HEK293 (cell line): ENCODE measurements at regions not wholly inside any gene's neighbourhood (a gene's known extent, or its start where the extent isn't known, plus 50 kb on each side); places are given as distances from the start of the nearest gene placed in this dataset.
A peak's percentile ranks its signal among the peaks of the same experiment; 100 is the strongest.

Experiments used
- CTCF ChIA-PET: fragments of 350-600 bp; formaldehyde crosslinking; extraction: SDS; loops from one replicate; lab custom pipeline; 2021; ENCODE audit warnings: antibody characterized with exemption; lab: Yijun Ruan, JAX
- POLR2A ChIA-PET: fragments of 300-600 bp; formaldehyde crosslinking; extraction: SDS; loops from one replicate; lab custom pipeline; 2020; ENCODE audit warnings: antibody characterized with exemption, inconsistent platforms; lab: Yijun Ruan, JAX
- H3K27ac ChIP-seq: fragments of 200-500 bp; sonication (Bioruptor generic); 2 replicates; pipeline ENCODE4 v1.5.1; 2014; ENCODE audit warnings: low read depth, low read length, control low read depth, inconsistent platforms; ENCODE audit errors: extremely low read depth
- H3K36me3 ChIP-seq, 2 experiments: fragments of 200-500 bp in 1 of 2; sonication (Bioruptor generic) in 1 of 2; 1 replicate in 1 of 2; 2 replicates in 1 of 2; pipeline ENCODE4 v1.5.1; 2014 to 2017; ENCODE audit warnings: inconsistent platforms in 2 of 2, low read length in 2 of 2; ENCODE audit not compliant: control insufficient read depth in 2 of 2, insufficient read depth in 1 of 2
- H3K4me1 ChIP-seq: fragments of 200-500 bp; sonication (Bioruptor generic); 2 replicates; pipeline ENCODE4 v1.5.1; 2014; ENCODE audit warnings: mild to moderate bottlenecking, low read length, inconsistent platforms; ENCODE audit not compliant: control insufficient read depth, insufficient read depth
- H3K4me3 ChIP-seq: 2 replicates; pipeline ENCODE4 v1.5.1; 2011; ENCODE audit warnings: low read depth, mild to moderate bottlenecking, control low read depth, low read length, moderate library complexity
- H3K9me3 ChIP-seq: fragments of 200-500 bp; sonication (Bioruptor generic); 2 replicates; pipeline ENCODE4 v1.5.1; 2014; ENCODE audit warnings: low read depth, low read length, inconsistent platforms; ENCODE audit not compliant: control insufficient read depth, insufficient read depth
- BCL11B ChIP-seq: fragments of 450-650 bp; formaldehyde crosslinking; IDR thresholded peaks from 2 replicates; pipeline ENCODE4 v1.5.1; 2016; ENCODE audit warnings: low read depth, missing biosample characterization, missing genetic modification characterization
- FEZF1 ChIP-seq: fragments of 450-650 bp; formaldehyde crosslinking; IDR thresholded peaks from 2 replicates; pipeline ENCODE4 v1.5.1; 2016; ENCODE audit warnings: missing biosample characterization, missing genetic modification characterization
- RBAK ChIP-seq: fragments of 450-650 bp; formaldehyde crosslinking; IDR thresholded peaks from 2 replicates; pipeline ENCODE4 v1.5.1; 2016; ENCODE audit warnings: missing biosample characterization, missing genetic modification characterization
- SCRT2 ChIP-seq: fragments of 450-650 bp; formaldehyde crosslinking; IDR thresholded peaks from 2 replicates; pipeline ENCODE4 v1.5.1; 2016; ENCODE audit warnings: missing biosample characterization, missing genetic modification characterization
- YY1 ChIP-seq: fragments of 450-650 bp; formaldehyde crosslinking; IDR thresholded peaks from 2 replicates; pipeline ENCODE4 v1.5.1; 2018; ENCODE audit warnings: missing biosample characterization, missing genetic modification characterization
- ZNF112 ChIP-seq: fragments of 450-650 bp; formaldehyde crosslinking; IDR thresholded peaks from 2 replicates; pipeline ENCODE4 v1.5.0; 2017; ENCODE audit warnings: missing biosample characterization, missing genetic modification characterization
- ZNF121 ChIP-seq: fragments of 450-650 bp; formaldehyde crosslinking; IDR thresholded peaks from 2 replicates; pipeline ENCODE4 v1.5.1; 2016; ENCODE audit warnings: missing biosample characterization, missing genetic modification characterization
- ZNF2 ChIP-seq: fragments of 450-650 bp; formaldehyde crosslinking; IDR thresholded peaks from 2 replicates; pipeline ENCODE4 v1.5.1; 2016; ENCODE audit warnings: missing biosample characterization, missing genetic modification characterization
- ZNF311 ChIP-seq: fragments of 450-650 bp; formaldehyde crosslinking; IDR thresholded peaks from 2 replicates; pipeline ENCODE4 v1.5.1; 2017; ENCODE audit warnings: missing biosample characterization, missing genetic modification characterization, borderline replicate concordance
- ZNF433 ChIP-seq: fragments of 450-650 bp; formaldehyde crosslinking; IDR thresholded peaks from 2 replicates; pipeline ENCODE4 v1.5.1; 2016; ENCODE audit warnings: missing biosample characterization, missing genetic modification characterization, low read depth
- ZNF518A ChIP-seq: fragments of 450-650 bp; formaldehyde crosslinking; conservative IDR thresholded peaks from 2 replicates; pipeline ENCODE4 v1.5.1; 2016; ENCODE audit warnings: low read depth, missing biosample characterization, missing genetic modification characterization
- ZNF558 ChIP-seq: fragments of 450-650 bp; formaldehyde crosslinking; IDR thresholded peaks from 2 replicates; pipeline ENCODE4 v1.5.1; 2016; ENCODE audit warnings: missing biosample characterization, missing genetic modification characterization
- ZNF621 ChIP-seq: fragments of 450-650 bp; formaldehyde crosslinking; IDR thresholded peaks from 2 replicates; pipeline ENCODE4 v1.5.1; 2017; ENCODE audit warnings: missing biosample characterization, missing genetic modification characterization
- ZNF629 ChIP-seq: fragments of 450-650 bp; formaldehyde crosslinking; IDR thresholded peaks from 2 replicates; pipeline ENCODE4 v1.5.1; 2017; ENCODE audit warnings: missing biosample characterization, missing genetic modification characterization
- ZNF654 ChIP-seq: fragments of 450-650 bp; formaldehyde crosslinking; IDR thresholded peaks from 2 replicates; pipeline ENCODE4 v1.5.1; 2016; ENCODE audit warnings: low read depth, missing biosample characterization, missing genetic modification characterization
- ZNF843 ChIP-seq: fragments of 450-650 bp; formaldehyde crosslinking; IDR thresholded peaks from 2 replicates; pipeline ENCODE4 v1.5.1; 2016; ENCODE audit warnings: missing biosample characterization, missing genetic modification characterization
- ZSCAN23 ChIP-seq: fragments of 450-650 bp; formaldehyde crosslinking; IDR thresholded peaks from 2 replicates; pipeline ENCODE4 v1.5.1; 2016; ENCODE audit warnings: missing biosample characterization, missing genetic modification characterization
- ZSCAN30 ChIP-seq: fragments of 450-650 bp; IDR thresholded peaks from 2 replicates; pipeline ENCODE4 v1.5.1; 2018; ENCODE audit warnings: missing biosample characterization, mild to moderate bottlenecking, missing genetic modification characterization, moderate library complexity
- TF ChIP-seq, protein P1 (sequence below): fragments of 450-650 bp; formaldehyde crosslinking; IDR thresholded peaks from 2 replicates; pipeline ENCODE4 v1.5.1; 2016; ENCODE audit warnings: missing biosample characterization, missing genetic modification characterization, low read depth

DNA sequence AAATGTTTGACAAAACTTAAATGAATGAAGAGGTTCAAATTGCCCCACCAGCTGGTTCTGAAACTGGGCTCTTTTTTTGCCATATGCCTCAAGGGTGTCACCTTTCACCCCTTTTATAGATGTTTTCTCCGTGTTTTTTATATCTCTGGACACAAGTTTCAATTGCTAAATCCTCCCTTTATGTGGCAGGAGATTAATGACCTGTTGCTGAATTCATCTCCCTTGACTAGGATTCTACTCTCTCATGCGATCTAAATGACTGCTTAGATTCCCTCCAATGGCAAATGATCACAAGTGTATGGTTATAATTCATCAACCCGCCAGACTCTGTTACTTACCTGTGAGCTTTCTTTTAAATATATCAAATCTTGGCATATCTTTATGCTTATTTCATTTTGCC is 677.0 kb upstream of the POT1 start:
- no peaks in the 10 kb centered on the region for H3K36me3 ChIP-seq
- no peaks in the 10 kb centered on the region for H3K4me1 ChIP-seq
- no peak overlapping the region for H3K27ac ChIP-seq
- TF ChIP-seq ZNF558 (no peak), SCRT2 (0 out of 2 replicates have a peak, but pooled peaks have one; percentile 14)
- ChIA-PET CTCF (no interaction called here), POLR2A (no interaction called here)
- no peaks in the 10 kb centered on the region for H3K9me3 ChIP-seq
- no peak overlapping the region for H3K4me3 ChIP-seq

- Histone ChIP-seq H3K4me1 (no peaks in the 10 kb centered on the region), H3K9me3 (no peaks in the 10 kb centered on the region), H3K27ac (no peak overlapping the region), H3K36me3 (no peaks in the 10 kb centered on the region), H3K4me3 (no peak overlapping the region)
- CTCF ChIA-PET: no interaction called here
- POLR2A ChIA-PET: no interaction called here
- TF ChIP-seq ZNF311 (tag by site-specific recombination): no peak
- no peak for TF ChIP-seq ZNF2 (tag by site-specific recombination)
- no peak for TF ChIP-seq ZNF843 (tag by site-specific recombination)
- no peak for TF ChIP-seq ZNF112
- TF ChIP-seq, protein P1, sequence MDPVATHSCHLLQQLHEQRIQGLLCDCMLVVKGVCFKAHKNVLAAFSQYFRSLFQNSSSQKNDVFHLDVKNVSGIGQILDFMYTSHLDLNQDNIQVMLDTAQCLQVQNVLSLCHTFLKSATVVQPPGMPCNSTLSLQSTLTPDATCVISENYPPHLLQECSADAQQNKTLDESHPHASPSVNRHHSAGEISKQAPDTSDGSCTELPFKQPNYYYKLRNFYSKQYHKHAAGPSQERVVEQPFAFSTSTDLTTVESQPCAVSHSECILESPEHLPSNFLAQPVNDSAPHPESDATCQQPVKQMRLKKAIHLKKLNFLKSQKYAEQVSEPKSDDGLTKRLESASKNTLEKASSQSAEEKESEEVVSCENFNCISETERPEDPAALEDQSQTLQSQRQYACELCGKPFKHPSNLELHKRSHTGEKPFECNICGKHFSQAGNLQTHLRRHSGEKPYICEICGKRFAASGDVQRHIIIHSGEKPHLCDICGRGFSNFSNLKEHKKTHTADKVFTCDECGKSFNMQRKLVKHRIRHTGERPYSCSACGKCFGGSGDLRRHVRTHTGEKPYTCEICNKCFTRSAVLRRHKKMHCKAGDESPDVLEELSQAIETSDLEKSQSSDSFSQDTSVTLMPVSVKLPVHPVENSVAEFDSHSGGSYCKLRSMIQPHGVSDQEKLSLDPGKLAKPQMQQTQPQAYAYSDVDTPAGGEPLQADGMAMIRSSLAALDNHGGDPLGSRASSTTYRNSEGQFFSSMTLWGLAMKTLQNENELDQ: no peak
- no peak for TF ChIP-seq ZSCAN23 (tag by site-specific recombination)
- TF ChIP-seq ZNF621: no peak
- TF ChIP-seq ZNF629 (tag by site-specific recombination): no peak
- TF ChIP-seq ZNF518A: no peak
- no peak for TF ChIP-seq ZNF433 (tag by site-specific recombination)
- TF ChIP-seq ZSCAN30 (tag by site-specific recombination): no peak
- TF ChIP-seq ZNF654: no peak
- no peak for TF ChIP-seq ZNF121 (tag by site-specific recombination)
- TF ChIP-seq BCL11B (tag by site-specific recombination): no peak
- no peak for TF ChIP-seq RBAK (tag by site-specific recombination)
- TF ChIP-seq YY1 (tag by site-specific recombination): no peak
- no peak for TF ChIP-seq FEZF1
These were observed 675.6 kb upstream of the POT1 start for GRCh38 chr7:125605241-125605640.
